Epithelial cell of proximal tubule (primary cell): ENCODE measurements at regions not wholly inside any gene's neighbourhood (a gene's known extent, or its start where the extent isn't known, plus 50 kb on each side); places are given as distances from the start of the nearest gene placed in this dataset.

Experiments used
- DNase-seq: peaks from one replicate; pipeline ENCODE4 v3.0.0-alpha.2; 2011; ENCODE audit warnings: low read depth
- H3K4me3 ChIP-seq: 2 replicates; pipeline ENCODE4 v1.5.1; 2011; ENCODE audit warnings: low read depth, mild to moderate bottlenecking, low read length
- TF ChIP-seq, protein P1 (sequence below): conservative IDR thresholded peaks from 2 replicates; pipeline ENCODE4 v1.5.1; 2012; ENCODE audit warnings: low read depth, mild to moderate bottlenecking, low read length

DNA sequence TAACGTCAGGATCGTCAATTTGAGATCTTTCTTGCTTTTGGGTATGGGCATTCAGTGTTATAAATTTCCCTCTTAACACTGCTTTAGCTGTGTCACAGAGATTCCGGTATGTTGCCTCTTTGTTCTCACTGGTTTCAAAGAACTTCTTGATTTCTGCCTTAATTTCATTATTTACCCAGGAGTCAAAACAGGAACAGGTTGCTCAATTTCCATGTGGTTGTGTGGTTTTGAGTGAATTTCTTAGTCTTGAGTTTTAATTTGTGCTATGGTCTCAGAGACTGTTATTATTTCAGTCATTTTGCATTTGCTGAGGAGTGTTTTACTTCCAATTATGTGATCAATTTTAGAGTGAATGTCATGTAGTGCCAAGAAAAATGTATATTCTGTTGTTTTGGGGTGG, 153.1 kb downstream of the PCDH17 start:
- TF ChIP-seq, protein P1, sequence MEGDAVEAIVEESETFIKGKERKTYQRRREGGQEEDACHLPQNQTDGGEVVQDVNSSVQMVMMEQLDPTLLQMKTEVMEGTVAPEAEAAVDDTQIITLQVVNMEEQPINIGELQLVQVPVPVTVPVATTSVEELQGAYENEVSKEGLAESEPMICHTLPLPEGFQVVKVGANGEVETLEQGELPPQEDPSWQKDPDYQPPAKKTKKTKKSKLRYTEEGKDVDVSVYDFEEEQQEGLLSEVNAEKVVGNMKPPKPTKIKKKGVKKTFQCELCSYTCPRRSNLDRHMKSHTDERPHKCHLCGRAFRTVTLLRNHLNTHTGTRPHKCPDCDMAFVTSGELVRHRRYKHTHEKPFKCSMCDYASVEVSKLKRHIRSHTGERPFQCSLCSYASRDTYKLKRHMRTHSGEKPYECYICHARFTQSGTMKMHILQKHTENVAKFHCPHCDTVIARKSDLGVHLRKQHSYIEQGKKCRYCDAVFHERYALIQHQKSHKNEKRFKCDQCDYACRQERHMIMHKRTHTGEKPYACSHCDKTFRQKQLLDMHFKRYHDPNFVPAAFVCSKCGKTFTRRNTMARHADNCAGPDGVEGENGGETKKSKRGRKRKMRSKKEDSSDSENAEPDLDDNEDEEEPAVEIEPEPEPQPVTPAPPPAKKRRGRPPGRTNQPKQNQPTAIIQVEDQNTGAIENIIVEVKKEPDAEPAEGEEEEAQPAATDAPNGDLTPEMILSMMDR, result no peak
- no peak for DNase-seq
- H3K4me3 ChIP-seq, result no peak overlapping the region

- TF ChIP-seq, protein P1, result no peak
Observed at GRCh38 chr13:57787058-57787791, 155.7 kb downstream of the PCDH17 start.

DNA sequence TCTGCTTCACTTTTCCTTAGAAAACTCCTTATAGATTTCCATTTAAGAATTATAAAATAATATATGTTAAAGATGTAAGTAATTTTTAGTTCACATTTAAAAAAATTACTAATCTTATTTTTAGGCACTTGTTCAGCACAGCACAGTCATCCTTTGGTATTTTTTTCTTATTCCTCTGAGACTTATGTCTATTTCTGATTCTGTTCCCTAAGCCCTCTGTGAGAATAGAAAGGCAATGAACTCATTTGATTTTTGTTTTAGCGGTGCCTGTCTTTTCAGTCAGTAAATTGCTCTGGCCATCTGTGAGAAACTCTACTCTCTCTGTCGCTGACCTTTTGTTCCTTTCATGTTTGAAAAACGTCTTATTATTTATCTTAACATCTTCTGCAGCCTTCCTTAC, 168.1 kb downstream of the PCDH17 start:
- no peak for DNase-seq
- H3K4me3 ChIP-seq, result no peak overlapping the region
- TF ChIP-seq, protein P1, result no peak

More at GRCh38 chr13:57787058-57787791, 155.7 kb downstream of the PCDH17 start:
- H3K4me3 ChIP-seq, result no peak overlapping the region
- DNase-seq, result no peak

DNA sequence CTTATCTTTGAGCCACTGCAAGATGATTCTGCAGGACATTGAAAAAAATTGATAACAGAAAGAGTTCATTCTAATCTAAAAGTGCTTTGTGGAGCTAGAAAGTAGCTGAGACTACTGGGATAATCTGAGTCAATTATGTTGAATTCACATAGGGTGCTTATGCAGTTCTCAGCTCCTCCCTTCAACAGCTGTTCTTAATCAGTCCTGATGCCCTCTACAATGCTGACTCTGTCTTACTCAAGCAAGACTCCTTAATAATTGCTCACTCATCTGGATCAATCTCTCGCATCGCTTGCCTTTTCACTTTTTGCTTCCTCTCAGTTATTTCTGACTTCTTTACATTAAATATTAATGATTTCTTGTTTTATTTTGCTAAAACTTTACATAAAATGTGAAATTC, 182.1 kb downstream of the PCDH17 start:
- DNase-seq, result no peak
- TF ChIP-seq, protein P1, result no peak
- no peak overlapping the region for H3K4me3 ChIP-seq

DNA sequence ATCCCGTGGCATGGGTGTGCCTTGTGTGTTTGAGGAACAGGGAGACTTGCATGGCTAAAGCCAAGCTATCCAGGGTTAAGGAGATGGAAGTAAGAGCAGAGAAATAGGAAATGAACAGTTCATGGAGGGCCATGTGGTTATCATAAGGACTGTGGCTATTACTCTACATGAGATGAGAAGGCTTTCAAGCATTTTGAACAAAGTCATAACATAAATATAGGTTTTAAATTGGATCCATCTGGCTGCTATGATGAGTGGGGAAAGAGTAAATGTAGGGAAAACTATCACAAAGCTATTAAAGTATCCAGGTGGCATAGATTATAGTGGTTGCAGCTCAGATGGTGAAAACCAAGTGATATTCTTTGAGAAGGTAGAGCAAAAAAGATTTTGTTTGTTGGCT, 184.1 kb downstream of the PCDH17 start:
- TF ChIP-seq, protein P1, result no peak
- no peak overlapping the region for H3K4me3 ChIP-seq
- DNase-seq, result no peak

- TF ChIP-seq, protein P1, result no peak
- no peak for DNase-seq
- no peak overlapping the region for H3K4me3 ChIP-seq
Observed at GRCh38 chr13:57820924-57821323, 189.4 kb downstream of the PCDH17 start.

GRCh38 chr13:57823704-57824103, 192.2 kb downstream of the PCDH17 start:
- DNase-seq, result no peak
- H3K4me3 ChIP-seq, result no peak overlapping the region
- TF ChIP-seq, protein P1, result no peak
